HG03520 (cell line): ENCODE measurements at regions not wholly inside any gene's neighbourhood (a gene's known extent, or its start where the extent isn't known, plus 50 kb on each side); places are given as distances from the start of the nearest gene placed in this dataset.

ENCODE experiments used
- ATAC-seq: cut with Tn5 transposase; IDR thresholded peaks from one replicate; pipeline ENCODE4 v1.9.1; 2021; ENCODE audit warnings: mild to moderate bottlenecking, moderate library complexity; ENCODE audit not compliant: unreplicated experiment

GRCh38 chr18:78833833-78834232, 145.8 kb upstream of the SALL3 start:
- ATAC-seq, result no peak

GRCh38 chr18:78836838-78837237, 142.8 kb upstream of the SALL3 start:
- ATAC-seq, result no peak

- no peak for ATAC-seq
Observed at GRCh38 chr18:78837754-78838153, 141.9 kb upstream of the SALL3 start.

- no peak for ATAC-seq
Observed at GRCh38 chr18:78838183-78838582, 141.4 kb upstream of the SALL3 start.

GRCh38 chr18:78849046-78849445, 130.6 kb upstream of the SALL3 start:
- ATAC-seq, result no peak

GRCh38 chr18:78849458-78849857, 130.2 kb upstream of the SALL3 start:
- no peak for ATAC-seq

GRCh38 chr18:78853341-78853740, 126.3 kb upstream of the SALL3 start:
- no peak for ATAC-seq

- no peak for ATAC-seq
Observed at GRCh38 chr18:78855188-78855587, 124.4 kb upstream of the SALL3 start.

- no peak for ATAC-seq
Observed at GRCh38 chr18:78856569-78857313, 122.9 kb upstream of the SALL3 start.

- ATAC-seq, result no peak
Observed at GRCh38 chr18:78857314-78858150, 122.1 kb upstream of the SALL3 start.

GRCh38 chr18:78859686-78860085, 119.9 kb upstream of the SALL3 start:
- ATAC-seq, result no peak

GRCh38 chr18:78860117-78860516, 119.5 kb upstream of the SALL3 start:
- ATAC-seq, result no peak

GRCh38 chr18:78861116-78861515, 118.5 kb upstream of the SALL3 start:
- no peak for ATAC-seq

- ATAC-seq, result no peak
Observed at GRCh38 chr18:78861706-78862105, 117.9 kb upstream of the SALL3 start.

- ATAC-seq, result no peak
Observed at GRCh38 chr18:78862395-78862794, 117.2 kb upstream of the SALL3 start.

- ATAC-seq, result no peak
Observed at GRCh38 chr18:78865056-78865598, 114.5 kb upstream of the SALL3 start.

GRCh38 chr18:78865771-78866310, 113.8 kb upstream of the SALL3 start:
- no peak for ATAC-seq

GRCh38 chr18:78867131-78867530, 112.5 kb upstream of the SALL3 start:
- no peak for ATAC-seq

- no peak for ATAC-seq
Observed at GRCh38 chr18:78868330-78869316, 111.0 kb upstream of the SALL3 start.

GRCh38 chr18:78871618-78872017, 108.0 kb upstream of the SALL3 start:
- no peak for ATAC-seq
